ENCODE measurements at regions not wholly inside any gene's neighbourhood (a gene's known extent, or its start where the extent isn't known, plus 50 kb on each side); places are given as distances from the start of the nearest gene placed in this dataset.
"Not testable (repeated sequence)": the region's sequence is repeated elsewhere in the genome, so short reads cannot be mapped to it uniquely, and the experiment has no call there.

DNA sequence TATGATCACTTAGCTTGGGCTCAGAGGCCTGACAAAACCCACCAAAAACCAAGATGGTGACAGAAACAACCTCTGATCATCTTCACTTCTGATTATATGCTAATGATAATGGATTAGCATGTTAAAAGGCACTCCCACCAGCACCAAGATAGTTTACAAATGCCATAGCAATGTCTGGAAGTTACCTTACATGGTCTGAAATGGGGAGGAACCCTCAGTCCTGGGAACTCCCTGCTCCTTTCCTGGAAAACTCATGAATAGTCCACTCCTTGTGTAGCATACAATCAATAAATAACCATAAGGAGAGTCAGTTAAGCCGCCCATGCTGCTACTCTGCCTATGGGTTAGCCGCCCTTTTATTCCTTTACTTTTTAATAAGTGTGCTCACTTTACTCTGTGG is 120.0 kb upstream of the HS3ST4 start:
- H3K36me3 Mint-ChIP-seq (ENCODE audit: unreplicated experiment), result peaks cover 22% of the 10 kb centered on the region
- DNase-seq, result no peak
- H3K4me1 Mint-ChIP-seq (ENCODE audit: low read depth, unreplicated experiment), result no peaks in the 10 kb centered on the region
- TF ChIP-seq, protein P1, sequence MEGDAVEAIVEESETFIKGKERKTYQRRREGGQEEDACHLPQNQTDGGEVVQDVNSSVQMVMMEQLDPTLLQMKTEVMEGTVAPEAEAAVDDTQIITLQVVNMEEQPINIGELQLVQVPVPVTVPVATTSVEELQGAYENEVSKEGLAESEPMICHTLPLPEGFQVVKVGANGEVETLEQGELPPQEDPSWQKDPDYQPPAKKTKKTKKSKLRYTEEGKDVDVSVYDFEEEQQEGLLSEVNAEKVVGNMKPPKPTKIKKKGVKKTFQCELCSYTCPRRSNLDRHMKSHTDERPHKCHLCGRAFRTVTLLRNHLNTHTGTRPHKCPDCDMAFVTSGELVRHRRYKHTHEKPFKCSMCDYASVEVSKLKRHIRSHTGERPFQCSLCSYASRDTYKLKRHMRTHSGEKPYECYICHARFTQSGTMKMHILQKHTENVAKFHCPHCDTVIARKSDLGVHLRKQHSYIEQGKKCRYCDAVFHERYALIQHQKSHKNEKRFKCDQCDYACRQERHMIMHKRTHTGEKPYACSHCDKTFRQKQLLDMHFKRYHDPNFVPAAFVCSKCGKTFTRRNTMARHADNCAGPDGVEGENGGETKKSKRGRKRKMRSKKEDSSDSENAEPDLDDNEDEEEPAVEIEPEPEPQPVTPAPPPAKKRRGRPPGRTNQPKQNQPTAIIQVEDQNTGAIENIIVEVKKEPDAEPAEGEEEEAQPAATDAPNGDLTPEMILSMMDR (IDR thresholded peaks at IDR 0.05; ENCODE audit: partially characterized antibody, unreplicated experiment), result no peak
- no peak overlapping the region for H3K27ac Mint-ChIP-seq (ENCODE audit: unreplicated experiment)
- H3K4me3 Mint-ChIP-seq (ENCODE audit: unreplicated experiment), result no peak overlapping the region
- H3K27me3 Mint-ChIP-seq (ENCODE audit: unreplicated experiment), result no peaks in the 10 kb centered on the region
- peaks cover 5% of the 10 kb centered on the region for H3K9me3 Mint-ChIP-seq (ENCODE audit: unreplicated experiment)

DNA sequence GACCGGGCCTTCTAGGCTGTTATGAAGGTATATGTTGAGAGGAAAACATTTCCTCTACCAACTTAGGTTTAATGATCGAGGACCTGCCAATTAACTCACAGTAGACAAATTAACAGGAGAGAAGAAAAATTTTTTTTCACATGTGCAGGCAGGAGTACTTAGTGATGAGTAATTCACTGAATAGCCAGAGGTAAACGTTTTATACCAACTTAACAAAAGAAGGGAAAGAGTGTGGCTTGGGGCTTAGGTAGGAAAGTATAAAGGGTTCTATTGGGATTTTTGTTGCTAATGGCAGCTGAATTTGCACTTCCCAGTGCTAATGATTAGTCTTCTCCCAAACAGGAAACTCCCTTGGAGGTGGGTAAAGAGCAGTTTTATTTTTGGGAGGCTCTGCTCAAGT is 121.6 kb upstream of the HS3ST4 start:
- no peaks in the 10 kb centered on the region for H3K4me1 Mint-ChIP-seq (ENCODE audit: low read depth, unreplicated experiment)
- H3K36me3 Mint-ChIP-seq (ENCODE audit: unreplicated experiment), result peaks cover 15% of the 10 kb centered on the region
- TF ChIP-seq, protein P1 (IDR thresholded peaks at IDR 0.05; ENCODE audit: partially characterized antibody, unreplicated experiment), result no peak
- no peak overlapping the region for H3K27ac Mint-ChIP-seq (ENCODE audit: unreplicated experiment)
- no peaks in the 10 kb centered on the region for H3K27me3 Mint-ChIP-seq (ENCODE audit: unreplicated experiment)
- no peak overlapping the region for H3K4me3 Mint-ChIP-seq (ENCODE audit: unreplicated experiment)
- no peak for DNase-seq
- peaks cover 1% of the 10 kb centered on the region for H3K9me3 Mint-ChIP-seq (ENCODE audit: unreplicated experiment)

DNA sequence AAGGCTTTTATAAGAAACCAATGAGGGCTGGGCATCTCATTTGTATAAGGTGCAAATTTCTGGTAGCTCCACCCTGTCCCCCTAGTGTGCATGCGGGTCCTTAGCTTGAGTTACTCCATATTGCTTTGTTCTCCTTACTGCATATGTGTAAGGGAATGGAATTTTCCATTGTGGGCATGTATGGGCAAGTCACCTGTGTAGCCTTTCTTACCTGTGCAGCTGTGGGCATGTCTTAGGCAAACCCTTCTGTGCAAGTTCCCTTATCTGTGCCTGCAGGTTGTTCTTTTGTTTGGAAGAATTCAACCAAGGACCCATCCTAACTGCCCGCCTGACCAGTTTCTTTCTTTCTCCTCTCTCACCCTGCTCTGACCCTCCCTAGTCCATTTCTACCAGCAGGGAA is 122.8 kb upstream of the HS3ST4 start:
- Mint-ChIP-seq H3K36me3 (ENCODE audit: unreplicated experiment) (peaks cover 15% of the 10 kb centered on the region), H3K27me3 (ENCODE audit: unreplicated experiment) (no peaks in the 10 kb centered on the region), H3K4me1 (ENCODE audit: low read depth, unreplicated experiment) (no peaks in the 10 kb centered on the region), H3K9me3 (ENCODE audit: unreplicated experiment) (peaks cover 1% of the 10 kb centered on the region), H3K4me3 (ENCODE audit: unreplicated experiment) (no peak overlapping the region), H3K27ac (ENCODE audit: unreplicated experiment) (no peak overlapping the region)
- DNase-seq, result no peak
- TF ChIP-seq, protein P1 (IDR thresholded peaks at IDR 0.05; ENCODE audit: partially characterized antibody, unreplicated experiment), result no peak

DNA sequence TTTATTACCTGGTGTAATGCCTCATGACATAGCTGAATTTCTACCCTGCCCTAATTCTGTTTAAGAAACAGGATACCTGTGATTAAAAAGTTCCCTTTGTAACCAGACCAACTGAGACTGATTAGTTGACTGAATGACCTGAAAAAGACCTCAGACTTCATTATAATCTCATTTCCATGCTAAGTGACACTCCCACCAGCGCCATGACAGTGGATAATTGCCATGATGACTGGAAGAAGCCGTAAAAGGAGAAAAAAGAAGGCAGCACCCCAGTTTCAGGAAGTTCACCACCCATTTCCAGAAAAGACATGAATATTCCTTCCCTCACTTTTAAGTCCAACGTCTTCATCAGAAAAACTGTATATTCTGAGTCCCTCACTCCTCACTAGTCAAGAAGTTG is 125.6 kb upstream of the HS3ST4 start:
- H3K4me1 Mint-ChIP-seq (ENCODE audit: low read depth, unreplicated experiment), result no peaks in the 10 kb centered on the region
- TF ChIP-seq, protein P1 (IDR thresholded peaks at IDR 0.05; ENCODE audit: partially characterized antibody, unreplicated experiment), result no peak
- H3K36me3 Mint-ChIP-seq (ENCODE audit: unreplicated experiment), result peaks cover 15% of the 10 kb centered on the region
- DNase-seq, result no peak
- peaks cover 1% of the 10 kb centered on the region for H3K9me3 Mint-ChIP-seq (ENCODE audit: unreplicated experiment)
- no peak overlapping the region for H3K27ac Mint-ChIP-seq (ENCODE audit: unreplicated experiment)
- H3K4me3 Mint-ChIP-seq (ENCODE audit: unreplicated experiment), result no peak overlapping the region
- no peaks in the 10 kb centered on the region for H3K27me3 Mint-ChIP-seq (ENCODE audit: unreplicated experiment)

DNA sequence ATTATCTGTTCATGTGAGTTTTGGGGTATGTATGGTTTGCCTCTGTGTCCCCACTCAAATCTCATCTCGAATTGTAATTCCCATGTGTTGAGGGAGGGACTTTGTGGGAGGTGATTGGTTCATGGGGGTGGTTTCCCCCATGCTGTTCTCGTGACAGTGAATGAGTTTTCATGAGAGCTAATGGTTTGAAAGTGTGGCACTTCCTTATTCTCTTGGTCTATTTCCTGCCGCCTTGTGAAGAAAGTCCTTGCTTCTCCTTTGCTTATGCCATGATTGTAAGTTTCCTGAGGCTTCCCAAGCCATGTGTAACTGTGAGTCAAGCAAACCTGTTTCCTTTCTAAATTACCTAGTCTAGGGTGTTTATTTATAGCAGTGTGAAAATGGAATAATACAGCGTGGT is 128.1 kb upstream of the HS3ST4 start:
- Mint-ChIP-seq H3K4me1 (ENCODE audit: low read depth, unreplicated experiment) (no peaks in the 10 kb centered on the region), H3K9me3 (ENCODE audit: unreplicated experiment) (peaks cover 1% of the 10 kb centered on the region), H3K27ac (ENCODE audit: unreplicated experiment) (no peak overlapping the region), H3K27me3 (ENCODE audit: unreplicated experiment) (no peaks in the 10 kb centered on the region), H3K36me3 (ENCODE audit: unreplicated experiment) (peaks cover 4% of the 10 kb centered on the region), H3K4me3 (ENCODE audit: unreplicated experiment) (no peak overlapping the region)
- TF ChIP-seq, protein P1 (IDR thresholded peaks at IDR 0.05; ENCODE audit: partially characterized antibody, unreplicated experiment), result no peak
- no peak for DNase-seq

DNA sequence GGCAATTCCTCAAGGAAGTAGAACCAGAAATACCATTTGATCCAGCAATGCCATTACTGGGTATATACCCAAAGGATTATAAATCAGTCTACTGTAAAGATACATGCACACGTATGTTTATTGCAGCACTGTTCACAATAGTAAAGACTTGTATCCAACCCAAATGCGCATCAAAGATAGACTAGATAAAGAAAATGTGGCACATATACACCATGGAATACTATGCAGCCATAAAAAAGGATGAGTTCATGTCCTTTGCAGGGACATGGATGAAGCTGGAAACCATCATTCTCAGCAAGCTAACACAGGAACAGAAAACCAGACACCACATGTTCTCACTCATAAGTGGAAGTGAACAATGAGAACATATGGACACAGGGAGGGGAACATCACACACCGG is 130.0 kb upstream of the HS3ST4 start:
- H3K4me1 Mint-ChIP-seq (ENCODE audit: low read depth, unreplicated experiment); H3K27ac Mint-ChIP-seq (ENCODE audit: unreplicated experiment); H3K9me3 Mint-ChIP-seq (ENCODE audit: unreplicated experiment); H3K4me3 Mint-ChIP-seq (ENCODE audit: unreplicated experiment); DNase-seq; H3K27me3 Mint-ChIP-seq (ENCODE audit: unreplicated experiment); H3K36me3 Mint-ChIP-seq (ENCODE audit: unreplicated experiment): not testable (repeated sequence)

DNA sequence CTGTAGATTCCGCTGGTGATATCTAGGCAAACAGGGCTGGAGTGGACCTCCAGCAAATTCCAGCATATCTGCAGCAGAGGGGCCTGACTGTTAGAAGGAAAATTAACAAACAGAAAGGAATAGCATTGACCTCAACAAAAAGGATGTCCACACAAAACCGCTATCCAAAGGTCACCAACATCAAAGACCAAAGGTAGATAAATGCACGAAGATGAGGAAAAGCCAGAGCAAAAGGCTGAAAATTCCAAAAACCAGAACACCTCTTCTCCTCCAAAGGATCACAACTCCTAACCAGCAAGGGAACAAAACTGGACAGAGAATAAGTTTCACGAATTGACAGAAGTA is 134.8 kb upstream of the HS3ST4 start:
- DNase-seq; H3K4me3 Mint-ChIP-seq (ENCODE audit: unreplicated experiment); H3K36me3 Mint-ChIP-seq (ENCODE audit: unreplicated experiment); H3K4me1 Mint-ChIP-seq (ENCODE audit: low read depth, unreplicated experiment); H3K27ac Mint-ChIP-seq (ENCODE audit: unreplicated experiment); H3K9me3 Mint-ChIP-seq (ENCODE audit: unreplicated experiment); H3K27me3 Mint-ChIP-seq (ENCODE audit: unreplicated experiment): not testable (repeated sequence)

DNA sequence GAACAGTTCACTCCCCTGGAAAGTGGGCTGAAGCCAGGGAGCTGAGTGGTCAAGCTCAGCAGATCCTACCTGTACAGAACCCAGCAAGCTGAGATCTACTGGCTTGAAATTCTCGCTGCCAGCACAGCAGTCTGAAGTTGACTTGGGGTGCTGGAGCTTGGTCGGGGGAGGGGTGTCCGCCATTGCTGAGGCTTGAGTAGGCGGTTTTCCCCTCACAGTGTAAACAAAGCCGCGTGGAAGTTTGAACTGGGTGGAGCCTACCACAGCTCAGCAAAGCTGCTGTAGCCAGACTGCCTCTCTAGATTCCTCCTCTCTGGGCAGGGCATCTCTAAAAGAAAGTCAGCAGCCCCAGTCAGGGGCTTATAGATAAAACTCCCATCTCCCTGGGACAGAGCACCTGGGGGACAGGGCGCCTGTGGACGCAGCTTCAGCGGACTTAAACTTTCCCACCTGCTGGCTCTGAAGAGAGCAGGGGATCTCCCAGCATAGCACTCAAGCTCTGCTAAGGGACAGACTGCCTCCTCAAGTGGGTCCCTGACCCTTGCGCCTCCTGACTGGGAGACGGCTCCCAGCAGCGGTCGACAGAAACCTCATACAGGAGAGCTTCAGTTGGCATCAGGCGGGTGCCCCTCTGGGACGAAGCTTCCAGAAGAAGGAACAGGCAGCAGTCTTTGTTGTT is 135.3 kb upstream of the HS3ST4 start:
- not testable (repeated sequence) for H3K4me1 Mint-ChIP-seq (ENCODE audit: low read depth, unreplicated experiment); H3K36me3 Mint-ChIP-seq (ENCODE audit: unreplicated experiment); H3K9me3 Mint-ChIP-seq (ENCODE audit: unreplicated experiment); DNase-seq; H3K27ac Mint-ChIP-seq (ENCODE audit: unreplicated experiment); H3K27me3 Mint-ChIP-seq (ENCODE audit: unreplicated experiment); H3K4me3 Mint-ChIP-seq (ENCODE audit: unreplicated experiment)

All from glutamatergic neuron (in vitro differentiated cells).